Neural progenitor cell (in vitro differentiated cells): ENCODE measurements at regions not wholly inside any gene's neighbourhood (a gene's known extent, or its start where the extent isn't known, plus 50 kb on each side); places are given as distances from the start of the nearest gene placed in this dataset.
"Not testable (repeated sequence)": the region's sequence is repeated elsewhere in the genome, so short reads cannot be mapped to it uniquely, and the experiment has no call there.

Experiments used
- CTCF ChIP-seq: fragments of 200-600 bp; sonication (generic); IDR thresholded peaks from 2 replicates; pipeline ENCODE4 v1.5.1; 2017; ENCODE audit warnings: antibody characterized with exemption, mild to moderate bottlenecking
- EZH2 ChIP-seq: fragments of 200-600 bp; sonication (generic); IDR thresholded peaks from 2 replicates; pipeline ENCODE4 v1.6.1; 2017; ENCODE audit warnings: antibody characterized with exemption, mild to moderate bottlenecking, moderate library complexity
- EZH2phosphoT487 ChIP-seq: fragments of 200-600 bp; sonication (generic); IDR thresholded peaks from 2 replicates; pipeline ENCODE4 v1.6.1; 2017; ENCODE audit warnings: antibody characterized with exemption

GRCh38 chr16:87161410-87161809 is 155.8 kb downstream of the C16orf95 start:
- not testable (repeated sequence) for TF ChIP-seq EZH2phosphoT487, CTCF, EZH2
